ENCODE measurements at regions not wholly inside any gene's neighbourhood (a gene's known extent, or its start where the extent isn't known, plus 50 kb on each side); places are given as distances from the start of the nearest gene placed in this dataset.

- POLR2A ChIA-PET, result no interaction called here
These were observed 123.4 kb downstream of the FSCB start for GRCh38 chr14:44383636-44384035.

GRCh38 chr14:44379292-44379977 is 127.6 kb downstream of the FSCB start:
- no peak overlapping the region for H3K4me2 ChIP-seq
- H3K4me3 ChIP-seq, result no peak overlapping the region
- ChIA-PET POLR2A (no interaction called here), CTCF (no interaction called here)
- no peak for DNase-seq (ENCODE audit: low read depth in 1 of 2, low spot score in 1 of 2)
- no peak for TF ChIP-seq RCOR1 (IDR thresholded peaks at IDR 0.05; ENCODE audit: low read depth, low read length)
- TF ChIP-seq MAX (IDR thresholded peaks at IDR 0.05), result no peak
- no peak for TF ChIP-seq BHLHE40 (IDR thresholded peaks at IDR 0.05; ENCODE audit: low read depth, low read length)
- TF ChIP-seq EP300 (IDR thresholded peaks at IDR 0.05), result no peak
- TF ChIP-seq POLR2AphosphoS2 (conservative IDR thresholded peaks at IDR 0.05; ENCODE audit: low read length), result no peak
- TF ChIP-seq REST (IDR thresholded peaks at IDR 0.05), result no peak
- TF ChIP-seq CTCF (IDR thresholded peaks at IDR 0.05), result no peak
- no peak for TF ChIP-seq SREBF2 (IDR thresholded peaks at IDR 0.05)
- no peak for TF ChIP-seq FOSL2 (IDR thresholded peaks at IDR 0.05)
- no peak for TF ChIP-seq FOSL2 (CRISPR knock-in tag; IDR thresholded peaks at IDR 0.05)
- no peak for TF ChIP-seq NR3C1 (IDR thresholded peaks at IDR 0.05)
- no peaks in the 10 kb centered on the region for H3K4me1 ChIP-seq
- no peak overlapping the region for H3K27ac ChIP-seq
- H3K9me3 ChIP-seq, result 0 out of 3 replicates have a peak, but pooled peaks cover 4% of the 10 kb centered on the region
- WGBS (ENCODE audit: missing lambda C conversion rate), result 33% methylated on average over 5 of the region's 5 CpGs
- FAIRE-seq, result no peak
- no peak for ATAC-seq

More at GRCh38 chr14:44383636-44384035, 123.4 kb downstream of the FSCB start:
- H3K9me3 ChIP-seq, result no peaks in the 10 kb centered on the region
- no peaks in the 10 kb centered on the region for H3K4me1 ChIP-seq
- ATAC-seq (no peak), FAIRE-seq (no peak), DNase-seq (ENCODE audit: low read depth in 1 of 2, low spot score in 1 of 2) (no peak)
- no peak overlapping the region for H3K27ac ChIP-seq
- H3K4me2 ChIP-seq, result no peak overlapping the region
- no peak for TF ChIP-seq CBX8 (IDR thresholded peaks at IDR 0.05)
- no peak for TF ChIP-seq ZNF302 (CRISPR knock-in tag; IDR thresholded peaks at IDR 0.05)
- no peak for TF ChIP-seq EP300 (IDR thresholded peaks at IDR 0.05)
- TF ChIP-seq HES2 (IDR thresholded peaks at IDR 0.05), result no peak
- TF ChIP-seq FOSL2 (IDR thresholded peaks at IDR 0.05), result no peak
- no peak for TF ChIP-seq FOSL2 (CRISPR knock-in tag; IDR thresholded peaks at IDR 0.05)
- no peak for TF ChIP-seq HOXB5 (CRISPR knock-in tag; IDR thresholded peaks at IDR 0.05)
- no peak for TF ChIP-seq GATA3 (IDR thresholded peaks at IDR 0.05; ENCODE audit: borderline replicate concordance)
- no peak for TF ChIP-seq EHF (CRISPR knock-in tag; IDR thresholded peaks at IDR 0.05)
- H3K4me3 ChIP-seq, result no peak overlapping the region
- CTCF ChIA-PET, result no interaction called here

- FAIRE-seq, result no peak
- no peak overlapping the region for H3K4me2 ChIP-seq
- ChIA-PET CTCF (no interaction called here), POLR2A (no interaction called here)
- no peak overlapping the region for H3K27ac ChIP-seq
- H3K9me3 ChIP-seq, result 0 out of 3 replicates have a peak, but pooled peaks cover 4% of the 10 kb centered on the region
- no peaks in the 10 kb centered on the region for H3K4me1 ChIP-seq
- 3% methylated on average over 1 of the region's 1 CpG for WGBS (ENCODE audit: missing lambda C conversion rate)
- no peak for ATAC-seq
- H3K4me3 ChIP-seq, result no peak overlapping the region
- no peak for DNase-seq (ENCODE audit: low read depth in 1 of 2, low spot score in 1 of 2)
- no peak for TF ChIP-seq PHF8 (IDR thresholded peaks at IDR 0.05; ENCODE audit: borderline replicate concordance, low read depth)
- no peak for TF ChIP-seq ZSCAN20 (CRISPR knock-in tag; IDR thresholded peaks at IDR 0.05)
- TF ChIP-seq MAX (IDR thresholded peaks at IDR 0.05), result no peak
- no peak for TF ChIP-seq RARB (CRISPR knock-in tag; IDR thresholded peaks at IDR 0.05)
- no peak for TF ChIP-seq ESRRA (IDR thresholded peaks at IDR 0.05; ENCODE audit: borderline replicate concordance, low read length)
- TF ChIP-seq MYC (IDR thresholded peaks at IDR 0.05; ENCODE audit: borderline replicate concordance, low read length), result no peak
- no peak for TF ChIP-seq SMC3 (IDR thresholded peaks at IDR 0.05)
- no peak for TF ChIP-seq EP300 (IDR thresholded peaks at IDR 0.05)
- no peak for TF ChIP-seq FOSB (CRISPR knock-in tag; IDR thresholded peaks at IDR 0.05)
- no peak for TF ChIP-seq BCL3 (IDR thresholded peaks at IDR 0.05)
- no peak for TF ChIP-seq PBX3 (IDR thresholded peaks at IDR 0.05)
- no peak for TF ChIP-seq NFE2L2 (conservative IDR thresholded peaks at IDR 0.05; ENCODE audit: low read length)
These were observed 132.2 kb downstream of the FSCB start for GRCh38 chr14:44374906-44375305.
